H1 (cell line): ENCODE measurements at regions not wholly inside any gene's neighbourhood (a gene's known extent, or its start where the extent isn't known, plus 50 kb on each side); places are given as distances from the start of the nearest gene placed in this dataset.

Experiments
- CTCF ChIA-PET: fragments of 300-600 bp; sonication (Branson Sonifier 250); formaldehyde crosslinking; loops from one replicate; lab custom pipeline; 2021; ENCODE audit not compliant: partially characterized antibody; lab: Charles Lee
- POLR2A ChIA-PET: fragments of 300-600 bp; sonication (Branson Sonifier 250); formaldehyde crosslinking; loops from one replicate; lab custom pipeline; 2021; ENCODE audit warnings: inconsistent platforms; ENCODE audit not compliant: partially characterized antibody; lab: Charles Lee
- DNase-seq, 2 experiments: peaks; one replicate each; pipeline versions ENCODE4 v3.0.0 to v3.0.0-alpha.2; 2010 to 2022; ENCODE audit warnings: low spot score in 2 of 2, low read depth in 1 of 2, mixed read lengths in 1 of 2
- FAIRE-seq: peaks from 2 replicates; lab custom pipeline; 2011; peaks lifted over from hg19 to GRCh38; lab: Jason Lieb, UNC
- H2AFZ ChIP-seq: 2 replicates; pipeline ENCODE4 v1.8.1; 2012; ENCODE audit warnings: low read length, inconsistent platforms
- H2AK5ac ChIP-seq: 2 replicates; pipeline ENCODE4 v1.6.1; 2013; ENCODE audit warnings: low read depth, low read length
- H2BK120ac ChIP-seq: replicated peaks from 2 replicates; pipeline ENCODE3; 2013; ENCODE audit warnings: low read depth, low read length, inconsistent platforms
- H2BK12ac ChIP-seq: 2 replicates; pipeline ENCODE4 v1.6.1; 2013; ENCODE audit warnings: low read depth, low read length
- H2BK15ac ChIP-seq: 2 replicates; pipeline ENCODE4 v1.6.1; 2013; ENCODE audit warnings: low read length
- H2BK20ac ChIP-seq: 2 replicates; pipeline ENCODE4 v1.6.1; 2013; ENCODE audit warnings: low read length
- H2BK5ac ChIP-seq: 2 replicates; pipeline ENCODE4 v1.6.1; 2013; ENCODE audit warnings: low read depth, low read length
- H3K14ac ChIP-seq: 2 replicates; pipeline ENCODE4 v1.6.1; 2013; ENCODE audit warnings: inconsistent platforms; ENCODE audit not compliant: insufficient read length
- H3K18ac ChIP-seq: 2 replicates; pipeline ENCODE4 v1.6.1; 2013; ENCODE audit warnings: low read length; ENCODE audit errors: extremely low read depth
- H3K23ac ChIP-seq: 2 replicates; pipeline ENCODE4 v1.6.1; 2013; ENCODE audit warnings: inconsistent platforms; ENCODE audit not compliant: insufficient read length
- H3K23me2 ChIP-seq: 2 replicates; pipeline ENCODE4 v1.6.1; 2013; ENCODE audit warnings: low read depth, low read length
- H3K27ac ChIP-seq: 2 replicates; pipeline ENCODE4 v1.6.1; 2011; ENCODE audit warnings: low read depth, low read length, inconsistent platforms
- H3K27me3 ChIP-seq, 4 experiments: replicated peaks in 1 of 4; 1 replicate in 1 of 4; 2 replicates in 3 of 4; pipeline versions ENCODE4 v1.6.1 to v1.8.1; 2011 to 2013; ENCODE audit warnings: low read length in 3 of 4, mild to moderate bottlenecking in 3 of 4, inconsistent platforms in 2 of 4, mixed read lengths in 2 of 4, moderate library complexity in 1 of 4; ENCODE audit not compliant: control insufficient read depth in 3 of 4, insufficient read depth in 3 of 4; ENCODE audit errors: extremely low read depth in 1 of 4
- H3K36me3 ChIP-seq, 4 experiments: 2 replicates each; pipeline versions ENCODE4 v1.6.1 to v1.8.1; 2011 to 2013; ENCODE audit warnings: mild to moderate bottlenecking in 4 of 4, low read length in 3 of 4, moderate library complexity in 2 of 4, control low read depth in 1 of 4, inconsistent platforms in 1 of 4; ENCODE audit not compliant: insufficient read depth in 4 of 4, control insufficient read depth in 2 of 4
- H3K4ac ChIP-seq: replicated peaks from 2 replicates; pipeline ENCODE3; 2013; ENCODE audit warnings: low read length, low read depth, mixed read lengths, inconsistent platforms; ENCODE audit not compliant: insufficient read length
- H3K4me1 ChIP-seq, 4 experiments: replicated peaks in 1 of 4; 1 replicate in 1 of 4; 2 replicates in 3 of 4; pipeline versions ENCODE4 v1.6.1 to v1.8.1; 2011 to 2013; ENCODE audit warnings: low read length in 3 of 4, inconsistent platforms in 2 of 4, mixed read lengths in 1 of 4; ENCODE audit not compliant: insufficient read depth in 4 of 4, control insufficient read depth in 3 of 4
- H3K4me2 ChIP-seq, 2 experiments: 2 replicates each; pipeline versions ENCODE4 v1.6.1 to v1.8.1; 2011 to 2013; ENCODE audit warnings: low read depth in 2 of 2, low read length in 2 of 2, control low read depth in 1 of 2, inconsistent platforms in 1 of 2, mild to moderate bottlenecking in 1 of 2; ENCODE audit not compliant: insufficient read depth in 1 of 2
- H3K4me3 ChIP-seq, 4 experiments: fragments of 200-600, 300-600 bp in 1 of 4; sonication (generic), shearing (Covaris generic), sonication (Bioruptor Twin) in 1 of 4; 2 replicates each; pipeline versions ENCODE4 v1.5.1 to v1.8.1; 2011 to 2016; ENCODE audit warnings: low read length in 4 of 4, low read depth in 3 of 4, control low read depth in 2 of 4, inconsistent platforms in 2 of 4, mild to moderate bottlenecking in 2 of 4, mixed read lengths in 1 of 4, moderate library complexity in 1 of 4; ENCODE audit not compliant: insufficient read depth in 2 of 4; ENCODE audit errors: extremely low read depth in 1 of 4
- H3K56ac ChIP-seq: replicated peaks from 2 replicates; pipeline ENCODE3; 2013; ENCODE audit warnings: low read depth, mild to moderate bottlenecking, mixed read lengths, low read length, inconsistent platforms; ENCODE audit not compliant: insufficient read length
- H3K79me1 ChIP-seq: 2 replicates; pipeline ENCODE4 v1.6.1; 2013; ENCODE audit warnings: low read depth, low read length, control low read depth
- H3K79me2 ChIP-seq, 2 experiments: 2 replicates each; pipeline versions ENCODE4 v1.6.1 to v1.8.1; 2012 to 2013; ENCODE audit warnings: low read length in 2 of 2, mild to moderate bottlenecking in 2 of 2, inconsistent platforms in 1 of 2; ENCODE audit not compliant: insufficient read depth in 2 of 2, control insufficient read depth in 1 of 2
- H3K9ac ChIP-seq, 4 experiments: replicated peaks in 1 of 4; 1 replicate in 1 of 4; 2 replicates in 3 of 4; pipeline versions ENCODE4 v1.6.1 to v1.8.1; 2011 to 2013; ENCODE audit warnings: low read depth in 3 of 4, low read length in 3 of 4, control low read depth in 2 of 4, mild to moderate bottlenecking in 2 of 4, moderate library complexity in 2 of 4, inconsistent platforms in 1 of 4; ENCODE audit errors: extremely low read depth in 1 of 4
- H3K9me3 ChIP-seq, 2 experiments: 2 replicates each; pipeline versions ENCODE4 v1.6.1 to v1.8.1; 2012 to 2013; ENCODE audit warnings: mild to moderate bottlenecking in 2 of 2, moderate library complexity in 2 of 2, control low read depth in 1 of 2, inconsistent platforms in 1 of 2, low read depth in 1 of 2, low read length in 1 of 2, mixed read lengths in 1 of 2; ENCODE audit not compliant: insufficient read depth in 2 of 2
- H4K20me1 ChIP-seq, 2 experiments: replicated peaks in 1 of 2; 2 replicates each; pipeline versions ENCODE3 to v1.8.1; 2011 to 2013; ENCODE audit warnings: inconsistent platforms in 2 of 2, low read length in 2 of 2, mild to moderate bottlenecking in 1 of 2; ENCODE audit not compliant: insufficient read depth in 2 of 2, control insufficient read depth in 1 of 2
- H4K5ac ChIP-seq: 2 replicates; pipeline ENCODE4 v1.6.1; 2013; ENCODE audit warnings: low read length, low read depth, mixed read lengths, inconsistent platforms; ENCODE audit not compliant: insufficient read length
- H4K8ac ChIP-seq: 2 replicates; pipeline ENCODE4 v1.8.0; 2013; ENCODE audit warnings: mild to moderate bottlenecking, moderate library complexity, low read length, inconsistent platforms; ENCODE audit not compliant: insufficient read depth; ENCODE audit errors: extremely low read depth
- H4K91ac ChIP-seq: replicated peaks from 2 replicates; pipeline ENCODE3; 2013; ENCODE audit warnings: low read length, mixed read lengths, inconsistent platforms; ENCODE audit not compliant: insufficient read length
- BACH1 ChIP-seq: IDR thresholded peaks from 2 replicates; pipeline ENCODE4 v1.6.1; 2012; ENCODE audit warnings: low read length, improper control_type of control experiment
- FOSL1 ChIP-seq: IDR thresholded peaks from 2 replicates; pipeline ENCODE4 v1.6.1; 2011; ENCODE audit warnings: mild to moderate bottlenecking, low read depth, low read length, moderate library complexity; ENCODE audit not compliant: insufficient read depth
- NRF1 ChIP-seq: IDR thresholded peaks from 2 replicates; pipeline ENCODE4 v1.6.1; 2011; ENCODE audit warnings: mild to moderate bottlenecking, low read depth, low read length, improper control_type of control experiment
- SIN3A ChIP-seq, 2 experiments: IDR thresholded peaks in 1 of 2; conservative IDR thresholded peaks in 1 of 2; 2 replicates each; pipeline ENCODE4 v1.6.1; 2011 to 2012; ENCODE audit warnings: low read length in 2 of 2, improper control_type of control experiment in 1 of 2, low read depth in 1 of 2, mild to moderate bottlenecking in 1 of 2
- SIX5 ChIP-seq: IDR thresholded peaks from 2 replicates; pipeline ENCODE4 v1.6.1; 2011; ENCODE audit warnings: mild to moderate bottlenecking, low read depth, low read length
- TBP ChIP-seq: IDR thresholded peaks from 2 replicates; pipeline ENCODE4 v1.6.1; 2011; ENCODE audit warnings: low read depth, low read length, improper control_type of control experiment
- WGBS, 2 experiments: shearing (Covaris generic) in 1 of 2; methylation state at CpG; one replicate each; pipeline versions ENCODE4 v1.1.6 to v1.1.7; 2013 to 2015; ENCODE audit warnings: low lambda C conversion rate in 2 of 2, mixed read lengths in 2 of 2, inconsistent platforms in 1 of 2, low coverage in 1 of 2, missing lambda C conversion rate in 1 of 2; ENCODE audit not compliant: insufficient replicate concordance in 2 of 2, insufficient coverage in 1 of 2, insufficient read length in 1 of 2; ENCODE audit errors: extremely low coverage in 1 of 2, missing lambda C conversion rate in 1 of 2; 5-methylcytosine and 5-hydroxymethylcytosine counted together
- TF ChIP-seq, protein P1 (sequence below): IDR thresholded peaks from 2 replicates; pipeline ENCODE4 v1.6.1; 2011; ENCODE audit warnings: low read depth, mild to moderate bottlenecking, low read length; ENCODE audit not compliant: insufficient read depth

DNA sequence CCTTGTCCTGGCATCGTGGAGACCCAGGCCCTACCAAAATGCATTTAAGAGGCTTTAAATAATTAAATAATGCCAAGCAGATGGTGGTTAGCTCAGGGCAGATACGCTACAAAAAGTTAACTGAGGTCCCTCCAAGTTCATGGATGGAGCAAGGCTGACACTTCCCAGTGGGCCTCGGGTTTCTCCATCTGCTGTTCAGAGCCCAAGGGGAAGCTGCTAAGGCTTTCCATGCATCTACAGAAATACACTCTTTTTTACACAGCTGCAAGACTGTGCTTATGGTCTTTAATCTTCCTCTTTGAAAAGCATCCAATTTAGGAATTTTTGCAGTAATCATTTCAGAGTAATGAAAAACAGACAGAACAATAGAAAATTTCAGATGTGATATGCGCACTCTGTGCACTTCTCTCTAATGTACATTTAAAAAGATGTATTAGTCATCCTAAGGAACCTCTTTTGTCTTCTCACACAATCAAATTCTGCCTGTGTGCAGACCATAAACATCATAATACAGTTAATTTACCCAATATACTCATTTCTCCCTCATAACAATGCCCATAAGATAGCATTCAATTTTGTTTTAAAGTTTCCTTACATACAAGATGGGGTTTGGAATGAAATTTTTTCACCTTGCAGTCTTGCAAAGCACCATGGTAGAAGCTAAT, 173.2 kb upstream of the ATP1B1 start:
- Histone ChIP-seq H3K36me3 (no peaks in the 10 kb centered on the region), H2AFZ (no peak overlapping the region), H3K9ac (no peak overlapping the region), H3K27ac (no peak overlapping the region), H3K9me3 (no peaks in the 10 kb centered on the region), H4K8ac (no peak overlapping the region), H3K18ac (no peak overlapping the region), H3K4me3 (no peak overlapping the region), H4K20me1 (no peaks in the 10 kb centered on the region), H3K27me3 (no peaks in the 10 kb centered on the region), H3K14ac (no peak overlapping the region), H3K4ac (no peak overlapping the region), H3K4me1 (no peaks in the 10 kb centered on the region), H2BK15ac (no peak overlapping the region), H2BK5ac (no peak overlapping the region), H3K4me2 (no peak overlapping the region), H3K79me2 (no peaks in the 10 kb centered on the region), H3K79me1 (no peaks in the 10 kb centered on the region), H2BK120ac (no peak overlapping the region), H2BK12ac (no peak overlapping the region), H2AK5ac (no peak overlapping the region), H3K56ac (no peak overlapping the region), H4K91ac (no peak overlapping the region), H4K5ac (no peak overlapping the region), H3K23ac (no peak overlapping the region), H3K23me2 (no peaks in the 10 kb centered on the region), H2BK20ac (no peak overlapping the region)
- no peak for FAIRE-seq
- POLR2A ChIA-PET, result no interaction called here
- 94% methylated on average over 4 of the region's 4 CpGs; no CpG with 5 or more reads in 1 of the 2 experiments for WGBS, 2 experiments
- TF ChIP-seq NRF1 (no peak), TBP (no peak), SIN3A (conservative IDR thresholded peaks at IDR 0.05 in 1 of 2, IDR thresholded peaks at IDR 0.05 in 1 of 2; ENCODE audit: low read depth in 1 of 2, low read length in 2 of 2) (no peak), BACH1 (no peak), SIX5 (no peak), FOSL1 (no peak)
- TF ChIP-seq, protein P1, sequence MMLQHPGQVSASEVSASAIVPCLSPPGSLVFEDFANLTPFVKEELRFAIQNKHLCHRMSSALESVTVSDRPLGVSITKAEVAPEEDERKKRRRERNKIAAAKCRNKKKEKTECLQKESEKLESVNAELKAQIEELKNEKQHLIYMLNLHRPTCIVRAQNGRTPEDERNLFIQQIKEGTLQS, result no peak
- no peak for DNase-seq
- CTCF ChIA-PET, result interaction anchor here (1.1 kb wide), 1 partner anchor 9 kb away, joined by 3 read pairs; no protein-coding TSS in a partner anchor
